MCF 10A (cell line): ENCODE measurements at regions not wholly inside any gene's neighbourhood (a gene's known extent, or its start where the extent isn't known, plus 50 kb on each side); places are given as distances from the start of the nearest gene placed in this dataset.

Source experiments
- BruUV-seq: library from RNA; stranded (reverse); fragments of 400-500 nt; replicated peaks from 2 replicates; lab custom pipeline; 2021; lab: Mats Ljungman, UMichigan
- CTCF ChIA-PET: fragments of 300-600 bp; sonication (Branson Sonifier 250); formaldehyde crosslinking; extraction: SDS; loops from one replicate; lab custom pipeline; 2021; ENCODE audit warnings: antibody characterized with exemption, inconsistent platforms; lab: Yijun Ruan, JAX
- POLR2A ChIA-PET: fragments of 300-600, 350-650 bp; sonication (Branson Sonifier 250); formaldehyde crosslinking; extraction: SDS; loops from one replicate; lab custom pipeline; 2020; ENCODE audit warnings: antibody characterized with exemption, inconsistent platforms; lab: Yijun Ruan, JAX
- DNase-seq: peaks from one replicate; pipeline ENCODE4 v3.0.0-alpha.2; 2018; ENCODE audit not compliant: unreplicated experiment
- H3K27ac Mint-ChIP-seq: one replicate; pipeline ENCODE4 v1.8.0; 2022; ENCODE audit warnings: mild to moderate bottlenecking, low read depth, mixed read lengths; ENCODE audit not compliant: unreplicated experiment
- H3K27me3 Mint-ChIP-seq: one replicate; pipeline ENCODE4 v1.8.0; 2022; ENCODE audit warnings: mixed read lengths; ENCODE audit not compliant: insufficient read depth, unreplicated experiment
- H3K36me3 Mint-ChIP-seq: one replicate; pipeline ENCODE4 v1.8.0; 2022; ENCODE audit warnings: mild to moderate bottlenecking, moderate library complexity, mixed read lengths; ENCODE audit not compliant: insufficient read depth, unreplicated experiment
- H3K4me1 Mint-ChIP-seq: one replicate; pipeline ENCODE4 v1.8.0; 2022; ENCODE audit warnings: mixed read lengths; ENCODE audit not compliant: insufficient read depth, unreplicated experiment
- H3K4me3 Mint-ChIP-seq: one replicate; pipeline ENCODE4 v1.8.0; 2022; ENCODE audit warnings: mild to moderate bottlenecking, moderate library complexity, mixed read lengths; ENCODE audit not compliant: unreplicated experiment
- H3K9me3 Mint-ChIP-seq: one replicate; pipeline ENCODE4 v1.8.0; 2022; ENCODE audit warnings: mixed read lengths; ENCODE audit not compliant: unreplicated experiment
- intact Hi-C: fragments of 100-400 bp; cut with micrococcal nuclease; formaldehyde crosslinking; loops from 2 replicates; pipeline ENCODE4 v1.14.1; 2022
- TF ChIP-seq, protein P1 (sequence below): fragments of 200-600 bp; IDR thresholded peaks from one replicate; pipeline ENCODE4 v1.8.0; 2022; ENCODE audit warnings: antibody characterized with exemption, mild to moderate bottlenecking; ENCODE audit not compliant: unreplicated experiment

DNA sequence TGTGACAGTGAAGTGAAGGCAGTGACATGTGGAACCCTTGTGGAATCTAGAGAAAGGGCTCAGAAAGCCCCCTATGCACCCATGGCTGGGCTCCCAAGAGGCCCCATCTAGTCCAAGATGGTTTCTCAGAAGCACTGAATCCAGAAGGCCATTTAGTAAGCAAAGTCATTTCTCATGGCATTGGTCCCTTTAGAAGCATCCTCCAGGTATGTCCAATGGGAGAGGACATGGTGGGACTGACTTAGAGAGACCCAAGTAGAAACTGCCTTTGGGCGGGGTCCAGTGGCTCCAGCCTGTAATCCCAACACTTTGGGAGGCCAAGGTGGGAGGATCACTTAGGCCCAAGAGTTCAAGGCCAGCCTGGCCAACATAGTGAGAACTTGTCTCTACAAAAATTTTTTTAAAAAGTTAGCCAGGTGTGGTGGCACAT is 72.5 kb upstream of the RMDN2 start:
- ChIA-PET CTCF (interaction anchor here (0.6 kb wide), 2 partner anchors 17 to 40 kb away, joined by 3 to 5 read pairs; no protein-coding TSS in a partner anchor), POLR2A (interaction anchor here (0.8 kb wide), 1 partner anchor 234 kb away, joined by 3 read pairs; no protein-coding TSS in a partner anchor)
- Mint-ChIP-seq H3K27ac (no peak overlapping the region), H3K9me3 (no peaks in the 10 kb centered on the region), H3K4me1 (no peaks in the 10 kb centered on the region), H3K4me3 (no peak overlapping the region), H3K36me3 (no peaks in the 10 kb centered on the region), H3K27me3 (no peaks in the 10 kb centered on the region)
- TF ChIP-seq, protein P1, sequence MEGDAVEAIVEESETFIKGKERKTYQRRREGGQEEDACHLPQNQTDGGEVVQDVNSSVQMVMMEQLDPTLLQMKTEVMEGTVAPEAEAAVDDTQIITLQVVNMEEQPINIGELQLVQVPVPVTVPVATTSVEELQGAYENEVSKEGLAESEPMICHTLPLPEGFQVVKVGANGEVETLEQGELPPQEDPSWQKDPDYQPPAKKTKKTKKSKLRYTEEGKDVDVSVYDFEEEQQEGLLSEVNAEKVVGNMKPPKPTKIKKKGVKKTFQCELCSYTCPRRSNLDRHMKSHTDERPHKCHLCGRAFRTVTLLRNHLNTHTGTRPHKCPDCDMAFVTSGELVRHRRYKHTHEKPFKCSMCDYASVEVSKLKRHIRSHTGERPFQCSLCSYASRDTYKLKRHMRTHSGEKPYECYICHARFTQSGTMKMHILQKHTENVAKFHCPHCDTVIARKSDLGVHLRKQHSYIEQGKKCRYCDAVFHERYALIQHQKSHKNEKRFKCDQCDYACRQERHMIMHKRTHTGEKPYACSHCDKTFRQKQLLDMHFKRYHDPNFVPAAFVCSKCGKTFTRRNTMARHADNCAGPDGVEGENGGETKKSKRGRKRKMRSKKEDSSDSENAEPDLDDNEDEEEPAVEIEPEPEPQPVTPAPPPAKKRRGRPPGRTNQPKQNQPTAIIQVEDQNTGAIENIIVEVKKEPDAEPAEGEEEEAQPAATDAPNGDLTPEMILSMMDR = no peak
- BruUV-seq = no TSS peak
- intact Hi-C loops = no loop called here
- DNase-seq = no peak

DNA sequence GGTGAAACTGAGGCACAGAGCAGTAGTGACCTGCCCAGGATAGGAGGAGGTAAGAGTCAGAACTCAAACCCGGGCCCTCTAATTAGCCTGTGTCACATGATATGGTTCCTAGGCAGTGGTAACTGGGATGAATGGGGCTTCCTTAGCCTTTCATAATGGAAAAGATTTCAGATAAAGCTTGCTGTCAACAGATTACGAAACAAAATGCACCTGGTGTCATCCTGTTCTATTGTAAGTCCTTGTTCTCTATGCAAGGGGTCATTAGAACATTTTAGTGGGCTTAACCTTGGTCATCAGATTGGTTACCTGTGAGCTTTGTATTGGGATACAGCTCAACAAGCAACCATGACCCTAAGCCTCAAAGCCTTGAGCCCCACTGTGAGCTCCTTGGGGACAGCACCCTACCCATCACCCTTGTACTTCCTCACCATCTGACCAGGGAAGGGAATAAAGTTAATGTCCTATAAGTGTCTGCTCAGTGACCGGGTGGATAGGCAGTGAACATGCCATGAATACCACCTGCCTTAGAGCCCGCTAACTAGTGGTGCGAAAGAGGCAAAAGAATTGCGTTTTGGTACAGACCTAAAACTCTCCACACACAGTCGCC is 70.3 kb upstream of the RMDN2 start:
- intact Hi-C loops = no loop called here
- Mint-ChIP-seq H3K27me3 (peaks cover under 1% of the 10 kb centered on the region), H3K9me3 (no peaks in the 10 kb centered on the region), H3K36me3 (no peaks in the 10 kb centered on the region), H3K4me1 (no peaks in the 10 kb centered on the region), H3K27ac (no peak overlapping the region), H3K4me3 (no peak overlapping the region)
- CTCF ChIA-PET = interaction anchor here (0.6 to 2.4 kb wide), 4 partner anchors 14 to 658 kb away, joined by 3 to 11 read pairs (median 4); no protein-coding TSS in a partner anchor
- POLR2A ChIA-PET = interaction anchor here (0.6 to 1.6 kb wide), 4 partner anchors 9 to 18 kb away, joined by 3 to 6 read pairs (median 3); no protein-coding TSS in a partner anchor
- TF ChIP-seq, protein P1 = no peak
- no peak for DNase-seq
- BruUV-seq = no TSS peak

DNA sequence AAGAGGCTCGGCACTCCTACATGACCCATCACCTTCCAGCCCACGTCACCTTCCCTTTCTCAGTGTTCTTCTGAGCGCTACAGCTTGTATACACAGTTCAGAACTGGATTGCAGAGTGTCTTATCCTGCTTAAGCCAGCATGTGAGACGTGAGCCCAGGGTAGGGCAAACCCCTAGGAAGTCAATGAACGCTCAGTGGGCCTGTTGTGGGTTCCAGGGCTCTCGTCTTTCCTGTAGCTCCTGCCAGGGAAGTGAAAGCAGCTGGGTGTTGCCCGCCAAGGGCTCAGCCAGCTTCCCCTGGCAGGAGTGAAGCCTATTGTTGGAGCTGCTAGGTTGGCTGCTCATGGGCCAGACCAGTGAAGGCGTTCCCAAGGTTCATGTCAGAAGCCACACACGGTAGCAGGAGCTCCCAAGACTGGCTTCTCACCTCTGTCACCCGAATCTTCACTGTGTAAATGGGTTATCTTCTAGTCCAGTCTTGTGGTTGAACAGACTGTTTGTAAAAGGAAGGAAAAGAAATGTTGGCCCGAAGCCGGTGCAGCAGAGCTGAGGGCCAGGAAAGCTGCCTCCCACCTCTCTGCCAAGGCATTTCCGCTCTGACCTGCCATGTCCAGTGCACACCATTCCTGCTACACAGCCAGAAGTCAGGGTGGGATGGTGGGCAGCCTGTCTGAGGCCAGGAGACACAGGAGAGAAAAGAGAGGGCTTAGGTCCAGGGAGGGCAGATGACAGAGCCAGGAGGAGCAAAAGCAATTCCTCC is 69.6 kb upstream of the RMDN2 start:
- no peak overlapping the region for H3K27ac Mint-ChIP-seq
- no peaks in the 10 kb centered on the region for H3K36me3 Mint-ChIP-seq
- BruUV-seq = no TSS peak
- H3K9me3 Mint-ChIP-seq = no peaks in the 10 kb centered on the region
- TF ChIP-seq, protein P1 = no peak
- POLR2A ChIA-PET = interaction anchor here (0.6 to 0.8 kb wide), 4 partner anchors 8 to 410 kb away, joined by 3 read pairs; no protein-coding TSS in a partner anchor
- no peak overlapping the region for H3K4me3 Mint-ChIP-seq
- no peak for DNase-seq
- intact Hi-C loops = no loop called here
- H3K27me3 Mint-ChIP-seq = peaks cover 7% of the 10 kb centered on the region
- no peaks in the 10 kb centered on the region for H3K4me1 Mint-ChIP-seq
- CTCF ChIA-PET = interaction anchor here (0.6 to 2.4 kb wide), 4 partner anchors 15 to 39 kb away, joined by 3 to 11 read pairs (median 6); no protein-coding TSS in a partner anchor
